Mesenchymal stem cell (in vitro differentiated cells and primary cell): ENCODE measurements at regions not wholly inside any gene's neighbourhood (a gene's known extent, or its start where the extent isn't known, plus 50 kb on each side); places are given as distances from the start of the nearest gene placed in this dataset.

Source experiments
- DNase-seq: peaks from one replicate; pipeline ENCODE4 v3.0.0-alpha.2; 2013
- H2AFZ ChIP-seq: one replicate; pipeline ENCODE4 v1.6.1; 2013; ENCODE audit warnings: low read depth, mild to moderate bottlenecking, control low read depth, inconsistent platforms, low read length, moderate library complexity
- H2AK5ac ChIP-seq: 2 replicates; pipeline ENCODE4 v1.6.1; 2013; ENCODE audit warnings: low read length, moderate library complexity, mild to moderate bottlenecking, inconsistent platforms; ENCODE audit not compliant: severe bottlenecking
- H2BK120ac ChIP-seq: one replicate; pipeline ENCODE4 v1.6.1; 2013; ENCODE audit warnings: low read depth, mild to moderate bottlenecking, inconsistent platforms, low read length, moderate library complexity
- H2BK12ac ChIP-seq, 2 experiments: one replicate each; pipeline ENCODE4 v1.6.1; 2013; ENCODE audit warnings: inconsistent platforms in 2 of 2, low read length in 2 of 2, mild to moderate bottlenecking in 2 of 2, moderate library complexity in 2 of 2, control low read depth in 1 of 2
- H2BK15ac ChIP-seq: one replicate; pipeline ENCODE4 v1.6.1; 2013; ENCODE audit warnings: mild to moderate bottlenecking, low read depth, inconsistent platforms; ENCODE audit not compliant: poor library complexity, severe bottlenecking
- H2BK5ac ChIP-seq: 2 replicates; pipeline ENCODE4 v1.6.1; 2013; ENCODE audit warnings: low read depth, mild to moderate bottlenecking, low read length, control low read depth, inconsistent platforms; ENCODE audit not compliant: poor library complexity, severe bottlenecking
- H3K14ac ChIP-seq, 2 experiments: one replicate each; pipeline ENCODE4 v1.6.1; 2013; ENCODE audit warnings: inconsistent platforms in 2 of 2, low read length in 2 of 2, control low read depth in 1 of 2, mild to moderate bottlenecking in 1 of 2, moderate library complexity in 1 of 2
- H3K18ac ChIP-seq, 2 experiments: one replicate each; pipeline ENCODE4 v1.6.1; 2013; ENCODE audit warnings: inconsistent platforms in 2 of 2, low read length in 2 of 2, control low read depth in 1 of 2, low read depth in 1 of 2, mild to moderate bottlenecking in 1 of 2
- H3K23ac ChIP-seq, 2 experiments: one replicate each; pipeline ENCODE4 v1.6.1; 2013; ENCODE audit warnings: inconsistent platforms in 2 of 2, low read length in 2 of 2, mild to moderate bottlenecking in 2 of 2, moderate library complexity in 2 of 2, control low read depth in 1 of 2
- H3K27ac ChIP-seq: 2 replicates; pipeline ENCODE4 v1.5.1; 2013; ENCODE audit warnings: mild to moderate bottlenecking, moderate library complexity, low read length, control low read depth, inconsistent platforms; ENCODE audit not compliant: poor library complexity, severe bottlenecking
- H3K27me3 ChIP-seq, 2 experiments: 2 replicates each; pipeline versions ENCODE4 v1.6.1 to v1.7.0; 2013; ENCODE audit warnings: low read length in 2 of 2, mild to moderate bottlenecking in 2 of 2, moderate library complexity in 2 of 2, control low read depth in 1 of 2, inconsistent platforms in 1 of 2; ENCODE audit not compliant: control insufficient read depth in 1 of 2, insufficient read depth in 1 of 2
- H3K36me3 ChIP-seq, 2 experiments: 2 replicates each; pipeline versions ENCODE4 v1.6.1 to v1.7.0; 2013; ENCODE audit warnings: low read length in 2 of 2, control low read depth in 1 of 2, inconsistent platforms in 1 of 2, low read depth in 1 of 2, mild to moderate bottlenecking in 1 of 2; ENCODE audit not compliant: insufficient read depth in 2 of 2, control insufficient read depth in 1 of 2
- H3K4ac ChIP-seq, 2 experiments: one replicate each; pipeline ENCODE4 v1.6.1; 2013; ENCODE audit warnings: inconsistent platforms in 2 of 2, low read length in 2 of 2, mild to moderate bottlenecking in 2 of 2, moderate library complexity in 2 of 2, control low read depth in 1 of 2, low read depth in 1 of 2
- H3K4me1 ChIP-seq: 2 replicates; pipeline ENCODE4 v1.6.1; 2013; ENCODE audit warnings: low read depth, low read length, control low read depth; ENCODE audit not compliant: control insufficient read depth, insufficient read depth
- H3K4me2 ChIP-seq: 2 replicates; pipeline ENCODE4 v1.6.1; 2013; ENCODE audit warnings: low read length, mild to moderate bottlenecking, inconsistent platforms; ENCODE audit not compliant: poor library complexity, severe bottlenecking
- H3K4me3 ChIP-seq, 2 experiments: 2 replicates each; pipeline versions ENCODE4 v1.5.1 to v1.7.0; 2013; ENCODE audit warnings: low read length in 2 of 2, mild to moderate bottlenecking in 2 of 2, control low read depth in 1 of 2, low read depth in 1 of 2; ENCODE audit not compliant: insufficient read depth in 1 of 2
- H3K79me1 ChIP-seq: replicated peaks from 2 replicates; pipeline ENCODE4 v1.6.1; 2013; ENCODE audit warnings: mild to moderate bottlenecking, control low read depth, low read length, inconsistent platforms; ENCODE audit not compliant: poor library complexity, severe bottlenecking
- H3K9ac ChIP-seq: 2 replicates; pipeline ENCODE4 v1.7.0; 2013; ENCODE audit warnings: mild to moderate bottlenecking, low read length, moderate library complexity
- H3K9me3 ChIP-seq: 2 replicates; pipeline ENCODE4 v1.7.0; 2013; ENCODE audit warnings: mild to moderate bottlenecking, low read length; ENCODE audit not compliant: control insufficient read depth
- H4K8ac ChIP-seq: one replicate; pipeline ENCODE4 v1.6.1; 2013; ENCODE audit warnings: inconsistent platforms, mild to moderate bottlenecking, low read length, moderate library complexity
- H4K91ac ChIP-seq: one replicate; pipeline ENCODE4 v1.6.1; 2013; ENCODE audit warnings: mild to moderate bottlenecking, low read length, inconsistent platforms
- WGBS: methylation state at CpG from one replicate; pipeline ENCODE4 v1.1.7; 2013; ENCODE audit warnings: mixed read lengths; 5-methylcytosine and 5-hydroxymethylcytosine counted together

GRCh38 chr9:88821746-88822106, 169.5 kb upstream of the S1PR3 start:
- Histone ChIP-seq H3K4me2 (no peak overlapping the region), H3K4me1 (peaks cover 9% of the 10 kb centered on the region), H3K79me1 (no peaks in the 10 kb centered on the region), H4K91ac (peak overlapping the region; percentile 19), H3K23ac (no peak overlapping the region), H3K9me3 (no peaks in the 10 kb centered on the region), H2BK15ac (no peak overlapping the region), H3K4ac (no peak overlapping the region), H2BK12ac (peak overlapping the region in 1 of 2 experiments; percentile 37), H4K8ac (no peak overlapping the region), H3K9ac (no peak overlapping the region), H3K4me3 (no peak overlapping the region), H3K27me3 (peaks cover 3 to 12% of the 10 kb centered on the region in 2 experiments), H3K14ac (no peak overlapping the region), H2AFZ (no peak overlapping the region), H2BK120ac (no peak overlapping the region), H2BK5ac (no peak overlapping the region), H3K36me3 (no peaks in the 10 kb centered on the region), H2AK5ac (no peak overlapping the region), H3K18ac (no peak overlapping the region), H3K27ac (no peak overlapping the region)
- no peak for DNase-seq
- 57% methylated on average over 1 of the region's 1 CpG for WGBS

DNA sequence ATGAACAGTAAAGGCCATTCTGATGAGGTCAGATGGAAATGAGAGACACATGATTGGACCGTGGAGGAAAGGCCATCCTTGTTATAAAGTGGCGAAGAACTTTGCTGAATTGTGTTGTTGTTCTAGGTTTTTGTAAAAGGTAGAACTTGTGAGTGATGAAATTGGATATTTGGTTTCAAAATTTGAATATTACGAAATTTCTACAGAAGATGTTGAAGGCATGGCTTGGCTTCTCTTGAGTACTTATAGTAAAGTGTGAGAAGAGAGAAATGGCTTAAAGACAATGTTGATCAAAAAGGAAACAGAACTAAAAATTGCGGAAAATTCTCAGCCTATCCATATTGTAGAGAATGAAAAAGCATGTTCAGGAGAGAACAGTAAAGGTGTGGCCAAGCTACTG, 166.6 kb upstream of the S1PR3 start:
- Histone ChIP-seq H3K36me3 (no peaks in the 10 kb centered on the region), H3K27me3 (peaks cover 3 to 17% of the 10 kb centered on the region in 2 experiments), H2AK5ac (no peak overlapping the region), H3K23ac (no peak overlapping the region), H3K14ac (no peak overlapping the region), H3K79me1 (no peaks in the 10 kb centered on the region), H4K91ac (no peak overlapping the region), H2AFZ (no peak overlapping the region), H3K4me1 (peaks cover 11% of the 10 kb centered on the region), H3K18ac (no peak overlapping the region), H2BK120ac (no peak overlapping the region), H4K8ac (no peak overlapping the region), H3K4me3 (no peak overlapping the region), H3K4me2 (no peak overlapping the region), H2BK12ac (no peak overlapping the region), H2BK5ac (no peak overlapping the region), H2BK15ac (no peak overlapping the region), H3K9ac (no peak overlapping the region), H3K4ac (no peak overlapping the region), H3K27ac (no peak overlapping the region), H3K9me3 (no peaks in the 10 kb centered on the region)
- no peak for DNase-seq
- WGBS: 90% methylated on average over 4 of the region's 4 CpGs

GRCh38 chr9:88826181-88826580, 165.1 kb upstream of the S1PR3 start:
- no peak overlapping the region for H3K9ac ChIP-seq
- H3K4me2 ChIP-seq: no peak overlapping the region
- H3K36me3 ChIP-seq: no peaks in the 10 kb centered on the region
- H3K27me3 ChIP-seq: peaks cover 3 to 17% of the 10 kb centered on the region in 2 experiments
- no peak overlapping the region for H3K14ac ChIP-seq
- H3K18ac ChIP-seq: no peak overlapping the region
- no peak overlapping the region for H2BK15ac ChIP-seq
- H3K4me1 ChIP-seq: peaks cover 14% of the 10 kb centered on the region
- H3K23ac ChIP-seq: no peak overlapping the region
- no peak for DNase-seq
- H3K4ac ChIP-seq: no peak overlapping the region
- no peak overlapping the region for H3K27ac ChIP-seq
- H2AFZ ChIP-seq: no peak overlapping the region
- WGBS: 93% methylated on average over 1 of the region's 1 CpG
- peak overlapping the region; percentile 51 to 91 for H2BK12ac ChIP-seq
- H2BK5ac ChIP-seq: no peak overlapping the region
- no peak overlapping the region for H4K91ac ChIP-seq
- no peaks in the 10 kb centered on the region for H3K9me3 ChIP-seq
- H3K4me3 ChIP-seq: no peak overlapping the region
- H3K79me1 ChIP-seq: no peaks in the 10 kb centered on the region
- no peak overlapping the region for H2BK120ac ChIP-seq
- no peak overlapping the region for H2AK5ac ChIP-seq
- no peak overlapping the region for H4K8ac ChIP-seq

DNA sequence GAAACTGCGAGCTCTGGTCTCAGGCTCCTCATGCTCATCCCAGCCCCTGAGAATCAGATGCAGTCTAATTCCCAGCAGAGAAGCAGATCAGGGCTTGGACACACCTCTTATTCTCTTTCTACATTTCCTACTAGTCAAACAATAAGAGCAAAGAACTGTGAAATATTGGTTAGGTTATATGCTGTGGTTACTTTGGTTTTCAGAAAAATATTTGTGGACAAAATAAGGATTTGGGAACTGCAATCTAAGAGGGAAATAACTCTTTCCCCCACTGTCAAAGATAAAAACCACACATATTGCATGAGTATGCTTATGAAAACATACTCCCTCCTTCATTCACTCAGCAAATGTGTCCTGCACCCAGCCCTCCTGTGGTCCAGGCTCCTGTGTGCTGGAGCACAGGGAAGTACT, 164.5 kb upstream of the S1PR3 start:
- Histone ChIP-seq H3K79me1 (no peaks in the 10 kb centered on the region), H3K9ac (no peak overlapping the region), H2AK5ac (no peak overlapping the region), H3K9me3 (no peaks in the 10 kb centered on the region), H3K23ac (no peak overlapping the region), H4K8ac (no peak overlapping the region), H3K4ac (no peak overlapping the region), H3K4me2 (no peak overlapping the region), H3K4me1 (peaks cover 14% of the 10 kb centered on the region), H3K27me3 (peaks cover 3 to 17% of the 10 kb centered on the region in 2 experiments), H2BK12ac (peak overlapping the region in 1 of 2 experiments; percentile 90), H4K91ac (peak overlapping the region; percentile 36), H3K18ac (no peak overlapping the region), H2BK120ac (no peak overlapping the region), H2BK5ac (no peak overlapping the region), H2AFZ (no peak overlapping the region), H3K14ac (no peak overlapping the region), H2BK15ac (no peak overlapping the region), H3K4me3 (no peak overlapping the region), H3K36me3 (no peaks in the 10 kb centered on the region), H3K27ac (no peak overlapping the region)
- no peak for DNase-seq
- WGBS: 75% methylated on average over 1 of the region's 1 CpG
